ENCODE measurements at regions not wholly inside any gene's neighbourhood (a gene's known extent, or its start where the extent isn't known, plus 50 kb on each side); places are given as distances from the start of the nearest gene placed in this dataset.

GRCh38 chr2:167504061-167504460 lies 615.8 kb downstream of the XIRP2 start:
- no peak for TF ChIP-seq CREB5 (CRISPR knock-in tag; IDR thresholded peaks at IDR 0.05; ENCODE audit: low read depth)
- TF ChIP-seq TCF4 (CRISPR knock-in tag; IDR thresholded peaks at IDR 0.05; ENCODE audit: borderline replicate concordance), result no peak
- no peak for TF ChIP-seq ZNF565 (CRISPR knock-in tag; conservative IDR thresholded peaks at IDR 0.05; ENCODE audit: low read depth)
- TF ChIP-seq RARB (CRISPR knock-in tag; IDR thresholded peaks at IDR 0.05), result no peak
- TF ChIP-seq ZFP3 (CRISPR knock-in tag; IDR thresholded peaks at IDR 0.05), result no peak
- TF ChIP-seq ARNTL (CRISPR knock-in tag; IDR thresholded peaks at IDR 0.05; ENCODE audit: borderline replicate concordance, low read depth), result no peak
- TF ChIP-seq ISL1 (CRISPR knock-in tag; IDR thresholded peaks at IDR 0.05), result no peak
- TF ChIP-seq PPARA (CRISPR knock-in tag; IDR thresholded peaks at IDR 0.05; ENCODE audit: borderline replicate concordance), result no peak

All from SK-N-SH treated with all-trans-retinoic acid at 6 μM for 48 hours (cell line).